ENCODE measurements at regions not wholly inside any gene's neighbourhood (a gene's known extent, or its start where the extent isn't known, plus 50 kb on each side); places are given as distances from the start of the nearest gene placed in this dataset.

- no peak for FAIRE-seq
- no peak for DNase-seq (ENCODE audit: extremely low spot score, insufficient read length, low read depth)
These were observed 633.7 kb upstream of the HTR2C start for GRCh38 chrX:113950081-113950678.

GRCh38 chrX:113947548-113947947 lies 636.3 kb upstream of the HTR2C start:
- FAIRE-seq, result no peak

GRCh38 chrX:113935518-113935917 lies 648.4 kb upstream of the HTR2C start:
- FAIRE-seq (no peak), DNase-seq (ENCODE audit: extremely low spot score, insufficient read length, low read depth) (no peak)

More at GRCh38 chrX:113947548-113947947, 636.3 kb upstream of the HTR2C start:
- no peak for DNase-seq (ENCODE audit: extremely low spot score, insufficient read length, low read depth)

GRCh38 chrX:113933931-113934330 lies 650.0 kb upstream of the HTR2C start:
- DNase-seq (ENCODE audit: extremely low spot score, insufficient read length, low read depth) (no peak), FAIRE-seq (no peak)

- FAIRE-seq, result peak; percentile 68
- DNase-seq (ENCODE audit: extremely low spot score, insufficient read length, low read depth), result no peak
These were observed 654.9 kb upstream of the HTR2C start for GRCh38 chrX:113929004-113929403.

- FAIRE-seq (no peak), DNase-seq (ENCODE audit: extremely low spot score, insufficient read length, low read depth) (no peak)
These were observed 663.2 kb upstream of the HTR2C start for GRCh38 chrX:113920661-113921060.

- FAIRE-seq (no peak), DNase-seq (ENCODE audit: extremely low spot score, insufficient read length, low read depth) (no peak)
These were observed 664.5 kb upstream of the HTR2C start for GRCh38 chrX:113919387-113919786.

- DNase-seq (ENCODE audit: extremely low spot score, insufficient read length, low read depth), result no peak
- no peak for FAIRE-seq
These were observed 677.7 kb upstream of the HTR2C start for GRCh38 chrX:113906168-113906567.

- FAIRE-seq (no peak), DNase-seq (ENCODE audit: extremely low spot score, insufficient read length, low read depth) (no peak)
These were observed 691.0 kb upstream of the HTR2C start for GRCh38 chrX:113892891-113893290.

GRCh38 chrX:113892401-113892800 lies 691.5 kb upstream of the HTR2C start:
- FAIRE-seq, result no peak
- DNase-seq (ENCODE audit: extremely low spot score, insufficient read length, low read depth), result no peak

GRCh38 chrX:113873056-113873455 lies 710.8 kb upstream of the HTR2C start:
- no peak for DNase-seq (ENCODE audit: extremely low spot score, insufficient read length, low read depth)
- no peak for FAIRE-seq

GRCh38 chrX:113868711-113869110 lies 715.2 kb upstream of the HTR2C start:
- no peak for FAIRE-seq
- no peak for DNase-seq (ENCODE audit: extremely low spot score, insufficient read length, low read depth)

- DNase-seq (ENCODE audit: extremely low spot score, insufficient read length, low read depth) (no peak), FAIRE-seq (no peak)
These were observed 715.7 kb upstream of the HTR2C start for GRCh38 chrX:113868177-113868576.

- DNase-seq (ENCODE audit: extremely low spot score, insufficient read length, low read depth) (no peak), FAIRE-seq (no peak)
These were observed 734.5 kb upstream of the HTR2C start for GRCh38 chrX:113849408-113849807.

GRCh38 chrX:113833096-113834055 lies 750.5 kb upstream of the HTR2C start:
- DNase-seq (ENCODE audit: extremely low spot score, insufficient read length, low read depth), result no peak
- FAIRE-seq, result no peak

- FAIRE-seq, result no peak
- no peak for DNase-seq (ENCODE audit: extremely low spot score, insufficient read length, low read depth)
These were observed 755.4 kb upstream of the HTR2C start for GRCh38 chrX:113828470-113828869.

- DNase-seq (ENCODE audit: extremely low spot score, insufficient read length, low read depth), result no peak
- FAIRE-seq, result no peak
These were observed 765.5 kb upstream of the HTR2C start for GRCh38 chrX:113818346-113818745.

- FAIRE-seq (no peak), DNase-seq (ENCODE audit: extremely low spot score, insufficient read length, low read depth) (no peak)
These were observed 779.1 kb upstream of the HTR2C start for GRCh38 chrX:113804819-113805218.

- FAIRE-seq, result no peak
- no peak for DNase-seq (ENCODE audit: extremely low spot score, insufficient read length, low read depth)
These were observed 779.6 kb upstream of the HTR2C start for GRCh38 chrX:113804291-113804690.

- FAIRE-seq, result no peak
- no peak for DNase-seq (ENCODE audit: extremely low spot score, insufficient read length, low read depth)
These were observed 781.0 kb upstream of the HTR2C start for GRCh38 chrX:113802837-113803236.

GRCh38 chrX:113800955-113801354 lies 782.9 kb upstream of the HTR2C start:
- FAIRE-seq (no peak), DNase-seq (ENCODE audit: extremely low spot score, insufficient read length, low read depth) (no peak)
